ENCODE measurements at regions not wholly inside any gene's neighbourhood (a gene's known extent, or its start where the extent isn't known, plus 50 kb on each side); places are given as distances from the start of the nearest gene placed in this dataset.

- no peak for DNase-seq
Measured at GRCh38 chr10:128377988-128378387, 251.8 kb upstream of the MKI67 start.

GRCh38 chr10:128380946-128381345 lies 254.7 kb upstream of the MKI67 start:
- DNase-seq: no peak

GRCh38 chr10:128382225-128382624 lies 256.0 kb upstream of the MKI67 start:
- no peak for DNase-seq

GRCh38 chr10:128384831-128385230 lies 258.6 kb upstream of the MKI67 start:
- no peak for DNase-seq

GRCh38 chr10:128386231-128386630 lies 260.0 kb upstream of the MKI67 start:
- no peak for DNase-seq

GRCh38 chr10:128386816-128387604 lies 260.8 kb upstream of the MKI67 start:
- DNase-seq: no peak

GRCh38 chr10:128390596-128390995 lies 264.4 kb upstream of the MKI67 start:
- DNase-seq: no peak

- no peak for DNase-seq
Measured at GRCh38 chr10:128393546-128393945, 267.3 kb upstream of the MKI67 start.

GRCh38 chr10:128398118-128398517 lies 271.9 kb upstream of the MKI67 start:
- no peak for DNase-seq

GRCh38 chr10:128398999-128399398 lies 272.8 kb upstream of the MKI67 start:
- no peak for DNase-seq

- no peak for DNase-seq
Measured at GRCh38 chr10:128400564-128400963, 274.3 kb upstream of the MKI67 start.

- no peak for DNase-seq
Measured at GRCh38 chr10:128405450-128405849, 279.2 kb upstream of the MKI67 start.

GRCh38 chr10:128411643-128412042 lies 285.4 kb upstream of the MKI67 start:
- DNase-seq: no peak

GRCh38 chr10:128414568-128414967 lies 288.3 kb upstream of the MKI67 start:
- DNase-seq: no peak

GRCh38 chr10:128416231-128416630 lies 290.0 kb upstream of the MKI67 start:
- no peak for DNase-seq

GRCh38 chr10:128417826-128418225 lies 291.6 kb upstream of the MKI67 start:
- no peak for DNase-seq

- DNase-seq: no peak
Measured at GRCh38 chr10:128418819-128419218, 292.6 kb upstream of the MKI67 start.

GRCh38 chr10:128419466-128420019 lies 293.3 kb upstream of the MKI67 start:
- no peak for DNase-seq

- DNase-seq: no peak
Measured at GRCh38 chr10:128420623-128421022, 294.4 kb upstream of the MKI67 start.

GRCh38 chr10:128421371-128422160 lies 295.3 kb upstream of the MKI67 start:
- DNase-seq: no peak

GRCh38 chr10:128422190-128422589 lies 296.0 kb upstream of the MKI67 start:
- DNase-seq: no peak

- no peak for DNase-seq
Measured at GRCh38 chr10:128422999-128423398, 296.8 kb upstream of the MKI67 start.

- DNase-seq: no peak
Measured at GRCh38 chr10:128429321-128429720, 303.1 kb upstream of the MKI67 start.
